ENCODE measurements at regions not wholly inside any gene's neighbourhood (a gene's known extent, or its start where the extent isn't known, plus 50 kb on each side); places are given as distances from the start of the nearest gene placed in this dataset.

GRCh38 chr2:156702541-156702940 lies 266.4 kb downstream of the GPD2 start:
- Histone ChIP-seq H3K27ac (ENCODE audit: extremely low read length, insufficient read depth, low read length) (no peak overlapping the region), H3K9me3 (ENCODE audit: low read length) (no peaks in the 10 kb centered on the region), H3K79me2 (ENCODE audit: insufficient read depth, low read length) (no peaks in the 10 kb centered on the region), H3K36me3 (replicated peaks in 1 of 2; ENCODE audit: control insufficient read depth in 1 of 2, insufficient read depth in 2 of 2, low read length in 2 of 2) (no peaks in the 10 kb centered on the region), H3K4me1 (ENCODE audit: insufficient read depth, low read length) (no peaks in the 10 kb centered on the region), H3K4me3 (replicated peaks in 1 of 3; ENCODE audit: insufficient read depth in 1 of 3, low read depth in 2 of 3, low read length in 3 of 3) (no peak overlapping the region), H2AFZ (ENCODE audit: low read length) (no peak overlapping the region), H3K27me3 (ENCODE audit: control insufficient read depth in 1 of 2, insufficient read depth in 2 of 2, low read length in 2 of 2) (no peaks in the 10 kb centered on the region), H3K9ac (ENCODE audit: insufficient read depth, low read depth, low read length) (no peak overlapping the region), H3K4me2 (ENCODE audit: low read depth, low read length) (no peak overlapping the region), H4K20me1 (ENCODE audit: insufficient read depth, low read length) (no peaks in the 10 kb centered on the region)
- ATAC-seq (no peak), DNase-seq (ENCODE audit: low spot score) (no peak), FAIRE-seq (no peak)
- in situ Hi-C loops (cut with HindIII; ENCODE audit: extremely low pct_ligation_motif_present, low pct_unique_long_range_greater_than_20kb) (no loop called here), intact Hi-C loops (cut with micrococcal nuclease; ENCODE audit: unreplicated experiment) (no loop called here)
- 0 out of 2 replicates have a peak, but pooled peaks have one; percentile 18 for TF ChIP-seq MAFF (IDR thresholded peaks at IDR 0.05; ENCODE audit: low read depth, low read length)
- TF ChIP-seq MAFK (conservative IDR thresholded peaks at IDR 0.05 in 1 of 2, IDR thresholded peaks at IDR 0.05 in 1 of 2; ENCODE audit: low read length in 2 of 2): peak in 1 of 2 experiments; percentile 51; a peak in 2 of 4 replicates
- TF ChIP-seq ZMAT3 (CRISPR knock-in tag; conservative IDR thresholded peaks at IDR 0.05): no peak
- BruUV-seq (replicated peaks): no TSS peak
- ChIA-PET POLR2A (no interaction called here), CTCF (ENCODE audit: low intra/inter-chr PET ratio, low total read pairs) (no interaction called here)
- 0% methylated on average over 3 of the region's 3 CpGs for WGBS (ENCODE audit: low lambda C conversion rate)

GRCh38 chr2:156703642-156704041 lies 267.5 kb downstream of the GPD2 start:
- Histone ChIP-seq H3K4me3 (replicated peaks in 1 of 3; ENCODE audit: insufficient read depth in 1 of 3, low read depth in 2 of 3, low read length in 3 of 3) (no peak overlapping the region), H3K36me3 (replicated peaks in 1 of 2; ENCODE audit: control insufficient read depth in 1 of 2, insufficient read depth in 2 of 2, low read length in 2 of 2) (no peaks in the 10 kb centered on the region), H3K4me2 (ENCODE audit: low read depth, low read length) (no peak overlapping the region), H2AFZ (ENCODE audit: low read length) (no peak overlapping the region), H3K27me3 (ENCODE audit: control insufficient read depth in 1 of 2, insufficient read depth in 2 of 2, low read length in 2 of 2) (no peaks in the 10 kb centered on the region), H3K9me3 (ENCODE audit: low read length) (no peaks in the 10 kb centered on the region), H3K9ac (ENCODE audit: insufficient read depth, low read depth, low read length) (no peak overlapping the region), H3K27ac (ENCODE audit: extremely low read length, insufficient read depth, low read length) (no peak overlapping the region), H3K79me2 (ENCODE audit: insufficient read depth, low read length) (no peaks in the 10 kb centered on the region), H4K20me1 (ENCODE audit: insufficient read depth, low read length) (no peaks in the 10 kb centered on the region), H3K4me1 (ENCODE audit: insufficient read depth, low read length) (no peaks in the 10 kb centered on the region)
- in situ Hi-C loops (cut with HindIII; ENCODE audit: extremely low pct_ligation_motif_present, low pct_unique_long_range_greater_than_20kb) (no loop called here), intact Hi-C loops (cut with micrococcal nuclease; ENCODE audit: unreplicated experiment) (no loop called here)
- WGBS (ENCODE audit: low lambda C conversion rate): 11% methylated on average over 6 of the region's 6 CpGs
- BruUV-seq (replicated peaks): no TSS peak
- no peak for DNase-seq (ENCODE audit: low spot score)
- CTCF ChIA-PET (ENCODE audit: low intra/inter-chr PET ratio, low total read pairs): no interaction called here
- POLR2A ChIA-PET: no interaction called here
- no peak for FAIRE-seq
- no peak for ATAC-seq
- TF ChIP-seq AHDC1 (CRISPR knock-in tag; IDR thresholded peaks at IDR 0.05; ENCODE audit: borderline replicate concordance): no peak
- TF ChIP-seq ZXDC (CRISPR knock-in tag; IDR thresholded peaks at IDR 0.05): no peak
- TF ChIP-seq ZFP91 (CRISPR knock-in tag; IDR thresholded peaks at IDR 0.05; ENCODE audit: borderline replicate concordance): no peak
- no peak for TF ChIP-seq HNRNPL (IDR thresholded peaks at IDR 0.05; ENCODE audit: low read depth, low read length)

All from HepG2 (cell line).